ENCODE measurements at regions not wholly inside any gene's neighbourhood (a gene's known extent, or its start where the extent isn't known, plus 50 kb on each side); places are given as distances from the start of the nearest gene placed in this dataset.
"Not testable (repeated sequence)": the region's sequence is repeated elsewhere in the genome, so short reads cannot be mapped to it uniquely, and the experiment has no call there.

DNA sequence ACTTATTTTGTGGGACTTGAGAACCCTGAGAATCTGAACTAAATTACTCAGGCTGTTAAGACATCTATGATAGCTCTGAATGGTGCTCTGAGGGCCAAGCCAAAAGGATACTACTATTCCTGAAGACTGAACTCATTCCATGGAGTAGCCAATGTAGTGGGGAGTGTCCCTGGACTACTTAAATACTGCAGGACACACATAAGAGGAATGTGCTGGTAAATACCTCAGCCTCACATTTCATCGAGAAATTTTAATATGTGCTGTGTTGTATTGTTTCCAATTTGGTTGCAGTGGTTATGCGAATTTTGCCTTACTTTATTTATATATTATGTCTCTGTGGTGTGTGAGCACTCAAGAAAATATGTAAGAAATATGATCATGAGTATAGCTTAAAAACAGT lies 264.4 kb upstream of the FIGN start:
- Mint-ChIP-seq H3K4me3 (no peak overlapping the region), H3K9me3 (peaks cover 8% of the 10 kb centered on the region), H3K4me1 (ENCODE audit: low read depth in 2 of 2) (no peaks in the 10 kb centered on the region), H3K27ac (no peak overlapping the region), H3K27me3 (no peaks in the 10 kb centered on the region), H3K36me3 (no peaks in the 10 kb centered on the region)
- ATAC-seq (no peak), DNase-seq (ENCODE audit: low spot score) (no peak)

DNA sequence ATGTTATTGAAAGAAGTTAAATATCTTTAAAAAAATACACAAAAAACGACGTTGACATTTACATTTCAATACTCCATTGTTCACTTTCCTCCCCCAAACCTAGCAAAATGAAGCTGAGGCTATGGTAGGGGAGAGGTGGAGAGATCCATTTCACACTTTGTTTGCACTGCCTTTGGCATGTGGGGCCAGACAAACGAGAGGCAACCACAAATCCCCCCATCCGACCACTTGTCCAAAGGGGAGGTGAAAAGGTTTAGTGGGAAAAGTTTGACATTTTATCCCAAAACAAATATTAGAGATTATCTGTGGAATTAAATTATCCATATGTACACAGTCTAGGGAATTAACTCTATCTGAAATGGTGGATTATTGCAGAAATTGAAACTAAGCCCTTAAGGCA lies 261.7 kb upstream of the FIGN start:
- Mint-ChIP-seq H3K4me3 (no peak overlapping the region), H3K4me1 (ENCODE audit: low read depth in 2 of 2) (no peaks in the 10 kb centered on the region), H3K36me3 (no peaks in the 10 kb centered on the region), H3K9me3 (peaks cover 3% of the 10 kb centered on the region), H3K27ac (no peak overlapping the region), H3K27me3 (no peaks in the 10 kb centered on the region)
- no peak for ATAC-seq
- DNase-seq (ENCODE audit: low spot score): no peak

GRCh38 chr2:163990541-163990940 lies 254.7 kb upstream of the FIGN start:
- ATAC-seq (no peak), DNase-seq (ENCODE audit: low spot score) (no peak)
- Mint-ChIP-seq H3K4me3 (no peak overlapping the region), H3K36me3 (no peaks in the 10 kb centered on the region), H3K9me3 (no peaks in the 10 kb centered on the region), H3K27ac (no peak overlapping the region), H3K27me3 (no peaks in the 10 kb centered on the region), H3K4me1 (ENCODE audit: low read depth in 2 of 2) (no peaks in the 10 kb centered on the region)

DNA sequence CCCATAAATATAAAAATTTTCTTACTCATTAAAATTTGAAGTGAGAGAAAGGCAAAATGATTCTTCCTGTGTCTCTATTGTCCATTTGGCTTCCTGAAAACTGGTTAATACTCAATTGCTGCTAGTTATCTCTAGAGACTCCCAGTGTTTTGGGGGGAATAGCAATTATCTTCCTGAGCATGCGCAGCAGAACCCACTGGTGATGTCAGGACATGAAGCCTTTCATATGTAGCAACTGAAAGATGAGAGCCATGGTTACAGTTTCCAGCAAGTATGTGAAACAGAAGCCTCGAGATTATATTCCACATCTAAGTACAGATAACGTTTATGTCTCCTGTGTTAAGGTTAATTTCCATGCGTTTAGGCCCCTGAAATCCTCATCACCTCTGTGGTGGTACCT lies 254.3 kb upstream of the FIGN start:
- no peak overlapping the region for H3K27ac Mint-ChIP-seq
- H3K36me3 Mint-ChIP-seq: no peaks in the 10 kb centered on the region
- H3K27me3 Mint-ChIP-seq: no peaks in the 10 kb centered on the region
- no peak overlapping the region for H3K4me3 Mint-ChIP-seq
- no peaks in the 10 kb centered on the region for H3K4me1 Mint-ChIP-seq (ENCODE audit: low read depth in 2 of 2)
- no peaks in the 10 kb centered on the region for H3K9me3 Mint-ChIP-seq
- no peak for DNase-seq (ENCODE audit: low spot score)
- ATAC-seq: no peak

DNA sequence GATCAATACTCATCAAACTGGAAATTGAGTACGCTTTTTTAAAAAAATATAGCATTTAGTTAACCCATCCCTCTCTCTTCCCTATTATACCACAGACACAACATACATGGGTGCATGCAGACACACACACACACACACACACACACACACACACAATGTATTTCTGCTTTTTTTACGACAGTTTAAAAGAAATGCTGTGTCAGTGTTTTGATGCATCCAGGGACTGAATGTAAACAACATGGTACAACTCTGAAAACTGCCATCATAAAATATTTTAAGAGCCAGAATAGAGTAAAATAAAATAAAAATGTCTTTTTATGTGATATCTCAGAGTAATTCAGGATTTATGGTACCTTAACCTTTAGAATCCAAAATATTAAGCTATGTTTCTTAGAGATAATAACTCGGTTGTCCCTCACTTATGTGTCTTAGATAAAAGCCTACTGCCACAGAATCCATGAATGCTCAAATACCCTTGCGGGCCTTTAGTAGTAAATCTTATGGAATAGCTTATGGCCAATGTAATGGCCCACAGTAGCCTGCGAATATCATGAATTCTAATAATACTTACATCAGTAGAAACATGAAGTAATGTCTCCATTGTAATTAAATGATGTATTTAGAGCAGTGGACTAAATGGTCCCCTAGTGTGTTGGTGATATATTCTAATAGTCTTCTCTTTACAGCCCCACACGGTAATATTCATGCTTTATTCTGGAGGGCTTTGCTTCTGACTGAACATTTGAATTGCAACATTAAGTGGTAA lies 251.6 kb upstream of the FIGN start:
- no peak overlapping the region for H3K4me3 Mint-ChIP-seq
- DNase-seq (ENCODE audit: low spot score) (no peak), ATAC-seq (no peak)
- no peaks in the 10 kb centered on the region for H3K4me1 Mint-ChIP-seq (ENCODE audit: low read depth in 2 of 2)
- H3K36me3 Mint-ChIP-seq: no peaks in the 10 kb centered on the region
- H3K27ac Mint-ChIP-seq: no peak overlapping the region
- H3K9me3 Mint-ChIP-seq: no peaks in the 10 kb centered on the region
- H3K27me3 Mint-ChIP-seq: no peaks in the 10 kb centered on the region

DNA sequence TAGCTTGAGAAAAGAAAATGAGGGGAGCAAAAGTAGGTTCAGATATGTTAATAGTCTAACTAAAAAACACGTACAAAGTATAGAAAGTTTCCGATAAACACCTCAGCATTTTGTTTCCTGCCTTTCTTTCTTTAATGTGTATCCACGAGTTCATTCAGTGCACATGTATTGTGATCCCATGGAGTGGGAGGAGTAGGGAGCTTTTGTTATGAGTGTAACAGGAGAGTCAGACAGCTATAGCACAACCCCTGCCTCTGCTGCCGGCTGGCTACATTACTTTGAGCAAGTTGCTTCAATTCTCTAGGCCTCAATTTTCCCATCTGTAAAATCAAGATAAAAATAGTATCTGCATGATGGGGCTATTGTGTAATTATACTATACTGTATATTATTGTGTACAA lies 249.2 kb upstream of the FIGN start:
- no peaks in the 10 kb centered on the region for H3K27me3 Mint-ChIP-seq
- no peak overlapping the region for H3K4me3 Mint-ChIP-seq
- H3K4me1 Mint-ChIP-seq (ENCODE audit: low read depth in 2 of 2): no peaks in the 10 kb centered on the region
- no peak for DNase-seq (ENCODE audit: low spot score)
- peaks cover 8% of the 10 kb centered on the region for H3K9me3 Mint-ChIP-seq
- H3K36me3 Mint-ChIP-seq: peaks cover 5% of the 10 kb centered on the region
- no peak overlapping the region for H3K27ac Mint-ChIP-seq
- no peak for ATAC-seq

- ATAC-seq: no peak
- H3K27me3 Mint-ChIP-seq: no peaks in the 10 kb centered on the region
- no peak overlapping the region for H3K4me3 Mint-ChIP-seq
- peaks cover 5% of the 10 kb centered on the region for H3K36me3 Mint-ChIP-seq
- DNase-seq (ENCODE audit: low spot score): no peak
- no peak overlapping the region for H3K27ac Mint-ChIP-seq
- peaks cover 8% of the 10 kb centered on the region for H3K9me3 Mint-ChIP-seq
- H3K4me1 Mint-ChIP-seq (ENCODE audit: low read depth in 2 of 2): no peaks in the 10 kb centered on the region
These were observed 248.1 kb upstream of the FIGN start for GRCh38 chr2:163983911-163984310.

DNA sequence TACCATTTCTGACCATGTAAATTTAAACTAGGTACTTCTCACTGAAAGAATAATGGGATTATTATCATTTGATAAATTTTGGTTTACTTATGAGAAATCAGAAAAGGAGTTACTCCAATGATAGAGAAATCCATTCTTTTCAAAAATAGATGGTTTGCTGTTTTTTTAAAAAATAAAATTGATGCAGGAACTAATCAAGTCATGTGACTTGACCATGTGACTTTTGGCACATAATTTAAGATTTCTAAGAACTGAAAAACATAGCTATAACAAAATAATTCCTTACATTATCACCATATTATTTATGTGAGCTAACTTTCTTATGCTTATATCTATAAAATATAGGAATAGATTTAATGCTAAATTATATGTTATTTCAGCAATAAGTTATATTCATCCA lies 247.1 kb upstream of the FIGN start:
- Mint-ChIP-seq H3K9me3 (peaks cover 8% of the 10 kb centered on the region), H3K27me3 (no peaks in the 10 kb centered on the region), H3K4me1 (ENCODE audit: low read depth in 2 of 2) (no peaks in the 10 kb centered on the region), H3K27ac (no peak overlapping the region), H3K4me3 (no peak overlapping the region), H3K36me3 (peaks cover 5% of the 10 kb centered on the region)
- no peak for DNase-seq (ENCODE audit: low spot score)
- ATAC-seq: no peak

DNA sequence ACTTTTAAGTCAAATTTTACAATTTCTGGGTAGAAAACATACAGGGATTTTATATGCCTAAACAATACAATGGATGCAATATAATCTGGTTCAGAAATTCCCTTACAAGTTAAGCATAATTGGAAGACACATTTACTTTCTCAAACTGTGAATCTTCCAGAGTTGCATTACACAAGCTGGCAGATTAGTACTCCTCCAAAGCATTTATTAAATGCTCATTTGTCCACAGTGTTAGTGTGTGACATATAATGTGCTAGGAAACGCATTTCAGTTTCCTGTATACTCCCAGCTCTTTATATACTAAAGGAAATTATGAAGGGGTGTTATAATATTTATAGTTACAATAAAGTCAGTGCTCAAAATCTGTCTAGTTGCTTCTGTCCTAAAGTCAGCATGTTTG lies 239.0 kb upstream of the FIGN start:
- peaks cover 6% of the 10 kb centered on the region for H3K9me3 Mint-ChIP-seq
- H3K36me3 Mint-ChIP-seq: no peaks in the 10 kb centered on the region
- H3K27me3 Mint-ChIP-seq: no peaks in the 10 kb centered on the region
- H3K27ac Mint-ChIP-seq: no peak overlapping the region
- H3K4me3 Mint-ChIP-seq: no peak overlapping the region
- DNase-seq (ENCODE audit: low spot score) (no peak), ATAC-seq (no peak)
- H3K4me1 Mint-ChIP-seq (ENCODE audit: low read depth in 2 of 2): no peaks in the 10 kb centered on the region

- Mint-ChIP-seq H3K36me3 (no peaks in the 10 kb centered on the region), H3K9me3 (peaks cover 7% of the 10 kb centered on the region), H3K4me3 (no peak overlapping the region), H3K4me1 (ENCODE audit: low read depth in 2 of 2) (no peaks in the 10 kb centered on the region), H3K27ac (no peak overlapping the region), H3K27me3 (no peaks in the 10 kb centered on the region)
- ATAC-seq: no peak
- DNase-seq (ENCODE audit: low spot score): no peak
These were observed 234.4 kb upstream of the FIGN start for GRCh38 chr2:163970058-163970813.

- H3K27ac Mint-ChIP-seq; H3K4me3 Mint-ChIP-seq; H3K27me3 Mint-ChIP-seq; DNase-seq (ENCODE audit: low spot score); H3K36me3 Mint-ChIP-seq; H3K9me3 Mint-ChIP-seq; H3K4me1 Mint-ChIP-seq (ENCODE audit: low read depth in 2 of 2); ATAC-seq: not testable (repeated sequence)
These were observed 228.5 kb upstream of the FIGN start for GRCh38 chr2:163964278-163964677.

DNA sequence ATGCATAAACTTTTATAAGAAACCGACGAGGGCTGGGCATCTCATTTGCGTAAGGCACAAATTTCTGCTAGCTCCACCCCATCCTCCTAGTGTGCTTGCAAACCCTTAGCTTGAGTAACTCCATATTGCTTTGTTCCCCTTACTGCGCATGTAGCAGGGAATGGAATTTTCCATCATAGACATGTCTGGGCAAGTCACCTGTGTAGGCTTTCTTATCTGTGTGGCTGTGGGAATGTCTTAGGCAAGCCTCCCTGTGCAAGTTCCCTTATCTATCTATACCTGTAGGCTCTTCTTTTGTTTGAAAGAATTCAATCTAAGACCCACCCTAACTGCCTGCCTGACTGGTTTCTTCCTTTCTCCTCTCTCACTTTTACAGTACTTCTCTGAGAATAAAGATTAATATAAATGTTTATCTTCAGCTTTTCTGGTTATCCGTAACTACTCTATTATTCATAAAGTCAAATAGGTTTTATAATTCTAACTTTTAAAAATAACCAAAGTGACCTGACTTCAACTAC lies 217.6 kb upstream of the FIGN start:
- H3K27me3 Mint-ChIP-seq: no peaks in the 10 kb centered on the region
- no peaks in the 10 kb centered on the region for H3K36me3 Mint-ChIP-seq
- no peak overlapping the region for H3K27ac Mint-ChIP-seq
- DNase-seq (ENCODE audit: low spot score) (no peak), ATAC-seq (no peak)
- no peaks in the 10 kb centered on the region for H3K4me1 Mint-ChIP-seq (ENCODE audit: low read depth in 2 of 2)
- H3K4me3 Mint-ChIP-seq: no peak overlapping the region
- no peaks in the 10 kb centered on the region for H3K9me3 Mint-ChIP-seq

DNA sequence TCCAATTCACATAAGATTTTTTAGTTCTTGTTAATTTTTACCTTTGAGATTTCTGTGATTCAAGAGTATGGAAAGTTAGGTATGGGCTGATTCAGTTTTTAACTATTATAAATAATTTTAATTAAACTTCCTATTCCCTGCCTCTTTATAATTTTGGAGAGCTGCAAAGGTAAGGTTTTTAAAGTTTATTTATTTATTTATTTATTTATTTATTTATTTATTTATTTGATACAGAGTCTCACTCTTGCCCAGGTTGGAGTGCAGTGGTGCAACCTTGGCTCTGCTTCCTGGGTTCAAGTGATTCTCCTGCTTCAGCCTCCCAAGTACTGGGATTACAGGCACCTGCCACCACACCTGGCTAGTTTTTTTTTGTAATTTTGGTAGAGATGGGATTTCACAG lies 215.5 kb upstream of the FIGN start:
- Mint-ChIP-seq H3K36me3 (no peaks in the 10 kb centered on the region), H3K4me3 (no peak overlapping the region)
- no peak for ATAC-seq

DNA sequence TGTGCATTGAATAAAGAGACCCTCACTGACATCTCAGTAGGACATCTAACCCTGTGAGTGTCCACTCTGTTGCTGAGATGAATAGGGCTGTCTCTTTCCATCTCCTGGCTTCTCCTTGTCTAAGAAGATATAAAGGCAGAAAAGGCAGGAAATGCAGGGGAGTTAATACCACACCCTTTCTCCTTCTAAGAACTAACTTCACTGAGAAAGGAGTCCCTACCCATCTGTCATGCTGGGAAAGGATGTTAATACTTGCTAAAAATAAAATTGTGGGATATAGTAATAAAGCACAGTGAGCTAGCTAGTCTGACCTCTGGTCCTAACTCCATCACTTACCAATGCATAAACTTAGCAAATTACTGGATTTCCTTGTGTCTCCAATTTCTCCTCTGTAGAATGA lies 213.9 kb upstream of the FIGN start:
- no peak for DNase-seq (ENCODE audit: low spot score)
- no peak overlapping the region for H3K4me3 Mint-ChIP-seq
- no peaks in the 10 kb centered on the region for H3K4me1 Mint-ChIP-seq (ENCODE audit: low read depth in 2 of 2)
- peaks cover 6% of the 10 kb centered on the region for H3K9me3 Mint-ChIP-seq
- no peak for ATAC-seq
- no peak overlapping the region for H3K27ac Mint-ChIP-seq
- no peaks in the 10 kb centered on the region for H3K36me3 Mint-ChIP-seq
- H3K27me3 Mint-ChIP-seq: no peaks in the 10 kb centered on the region

More for the DNA sequence above, 215.5 kb upstream of the FIGN start:
- H3K27me3 Mint-ChIP-seq: no peaks in the 10 kb centered on the region
- H3K4me1 Mint-ChIP-seq (ENCODE audit: low read depth in 2 of 2): no peaks in the 10 kb centered on the region
- H3K9me3 Mint-ChIP-seq: no peaks in the 10 kb centered on the region
- H3K27ac Mint-ChIP-seq: no peak overlapping the region
- DNase-seq (ENCODE audit: low spot score): no peak

All from natural killer cell treated with Interleukin-12 subunit alpha and Interleukin-12 subunit beta and Interleukin-15 and Interleukin-18, amount 100 ng/mL, for 72 hours (primary cell).